ENCODE measurements at regions not wholly inside any gene's neighbourhood (a gene's known extent, or its start where the extent isn't known, plus 50 kb on each side); places are given as distances from the start of the nearest gene placed in this dataset.

DNA sequence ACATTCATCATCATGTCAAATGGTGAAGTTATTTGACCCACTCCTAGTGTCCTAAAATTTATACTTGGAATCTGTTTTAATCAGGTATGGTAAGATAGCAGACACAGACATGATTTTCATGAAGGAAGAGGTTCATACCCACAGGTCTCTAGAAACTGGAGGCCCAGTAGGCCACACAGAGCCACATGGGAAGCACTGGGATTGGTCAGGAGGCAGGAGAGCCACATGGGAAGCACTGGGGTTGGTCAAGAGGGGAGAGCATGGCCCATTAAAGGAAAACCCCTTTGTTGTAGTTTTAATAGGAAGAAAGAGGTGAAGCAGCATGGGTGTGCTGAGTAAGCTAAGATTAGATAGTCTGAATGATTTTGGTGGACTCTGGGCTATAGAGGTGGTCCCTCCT, 356.9 kb downstream of the MFSD1 start:
- TF ChIP-seq, protein P1, sequence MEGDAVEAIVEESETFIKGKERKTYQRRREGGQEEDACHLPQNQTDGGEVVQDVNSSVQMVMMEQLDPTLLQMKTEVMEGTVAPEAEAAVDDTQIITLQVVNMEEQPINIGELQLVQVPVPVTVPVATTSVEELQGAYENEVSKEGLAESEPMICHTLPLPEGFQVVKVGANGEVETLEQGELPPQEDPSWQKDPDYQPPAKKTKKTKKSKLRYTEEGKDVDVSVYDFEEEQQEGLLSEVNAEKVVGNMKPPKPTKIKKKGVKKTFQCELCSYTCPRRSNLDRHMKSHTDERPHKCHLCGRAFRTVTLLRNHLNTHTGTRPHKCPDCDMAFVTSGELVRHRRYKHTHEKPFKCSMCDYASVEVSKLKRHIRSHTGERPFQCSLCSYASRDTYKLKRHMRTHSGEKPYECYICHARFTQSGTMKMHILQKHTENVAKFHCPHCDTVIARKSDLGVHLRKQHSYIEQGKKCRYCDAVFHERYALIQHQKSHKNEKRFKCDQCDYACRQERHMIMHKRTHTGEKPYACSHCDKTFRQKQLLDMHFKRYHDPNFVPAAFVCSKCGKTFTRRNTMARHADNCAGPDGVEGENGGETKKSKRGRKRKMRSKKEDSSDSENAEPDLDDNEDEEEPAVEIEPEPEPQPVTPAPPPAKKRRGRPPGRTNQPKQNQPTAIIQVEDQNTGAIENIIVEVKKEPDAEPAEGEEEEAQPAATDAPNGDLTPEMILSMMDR (IDR thresholded peaks at IDR 0.05; ENCODE audit: insufficient read depth, low read length, severe bottlenecking): no peak
- Histone ChIP-seq H3K27me3 (ENCODE audit: control insufficient read depth, insufficient read depth, low read length) (no peaks in the 10 kb centered on the region), H3K36me3 (ENCODE audit: control insufficient read depth, insufficient read depth, low read length) (no peaks in the 10 kb centered on the region), H3K4me3 (ENCODE audit: low read depth, low read length) (no peak overlapping the region)
- FAIRE-seq: no peak
- DNase-seq (ENCODE audit: low read depth): no peak

DNA sequence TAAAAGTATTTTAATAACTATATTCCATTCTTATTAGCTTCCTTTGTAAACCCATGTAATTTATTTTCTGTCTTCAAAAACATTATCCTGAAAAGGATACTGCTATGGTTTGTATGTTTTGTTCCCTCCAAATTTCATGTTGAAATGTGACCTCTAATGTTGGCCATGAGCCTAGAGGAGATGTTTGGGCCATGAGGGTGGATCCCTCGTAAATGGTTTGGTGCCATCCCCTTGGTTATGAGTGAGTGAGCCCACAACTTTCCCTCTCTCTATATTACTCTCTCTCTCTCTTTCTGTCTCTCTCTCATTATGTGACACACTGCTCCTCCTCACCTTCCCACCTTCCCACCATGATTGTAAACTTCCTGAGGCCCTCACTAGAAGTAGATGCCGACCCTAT, 357.7 kb downstream of the MFSD1 start:
- H3K27me3 ChIP-seq (ENCODE audit: control insufficient read depth, insufficient read depth, low read length): no peaks in the 10 kb centered on the region
- H3K4me3 ChIP-seq (ENCODE audit: low read depth, low read length): no peak overlapping the region
- TF ChIP-seq, protein P1 (IDR thresholded peaks at IDR 0.05; ENCODE audit: insufficient read depth, low read length, severe bottlenecking): no peak
- FAIRE-seq (no peak), DNase-seq (ENCODE audit: low read depth) (no peak)
- no peaks in the 10 kb centered on the region for H3K36me3 ChIP-seq (ENCODE audit: control insufficient read depth, insufficient read depth, low read length)

DNA sequence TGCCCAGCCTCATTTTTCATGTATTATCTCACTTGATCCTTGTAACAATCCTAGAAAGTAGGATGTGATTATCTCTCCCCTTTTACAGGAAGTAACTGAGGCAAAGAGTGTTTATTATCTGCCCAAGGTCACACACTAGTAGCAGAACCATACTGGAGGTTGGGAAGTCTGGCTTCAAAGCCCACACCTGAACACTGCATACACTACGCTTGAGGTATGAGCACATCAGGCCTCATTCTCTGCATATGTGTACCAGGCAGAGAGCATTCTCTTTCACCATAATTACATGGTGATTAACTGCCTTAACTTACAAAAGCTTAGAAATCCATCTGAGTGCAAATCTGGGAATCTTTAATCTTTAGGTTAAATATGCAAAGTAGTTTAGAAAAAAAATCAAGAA, 361.8 kb downstream of the MFSD1 start:
- H3K36me3 ChIP-seq (ENCODE audit: control insufficient read depth, insufficient read depth, low read length): no peaks in the 10 kb centered on the region
- TF ChIP-seq, protein P1 (IDR thresholded peaks at IDR 0.05; ENCODE audit: insufficient read depth, low read length, severe bottlenecking): no peak
- FAIRE-seq (no peak), DNase-seq (ENCODE audit: low read depth) (peak; percentile 12)
- H3K27me3 ChIP-seq (ENCODE audit: control insufficient read depth, insufficient read depth, low read length): no peaks in the 10 kb centered on the region
- no peak overlapping the region for H3K4me3 ChIP-seq (ENCODE audit: low read depth, low read length)

DNA sequence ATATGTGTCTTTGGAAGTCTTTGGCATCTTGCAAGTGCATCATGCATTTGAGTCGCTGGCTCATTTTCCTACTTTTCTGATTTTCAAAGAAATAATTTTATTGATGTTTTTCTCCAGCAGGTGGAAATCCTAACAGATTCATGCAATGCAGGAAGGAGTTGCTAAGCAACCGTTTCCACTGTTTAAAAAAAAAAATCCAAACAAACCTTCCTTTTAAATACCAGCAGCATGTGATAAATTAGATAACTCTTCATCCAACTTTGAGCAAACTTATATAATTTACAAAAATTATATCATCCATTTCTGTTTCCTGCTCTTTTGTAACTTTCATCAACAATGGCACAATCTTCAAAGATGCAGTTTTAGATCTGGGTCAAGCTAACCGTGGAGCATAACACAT, 364.1 kb downstream of the MFSD1 start:
- FAIRE-seq (no peak), DNase-seq (ENCODE audit: low read depth) (no peak)
- no peaks in the 10 kb centered on the region for H3K27me3 ChIP-seq (ENCODE audit: control insufficient read depth, insufficient read depth, low read length)
- no peaks in the 10 kb centered on the region for H3K36me3 ChIP-seq (ENCODE audit: control insufficient read depth, insufficient read depth, low read length)
- no peak overlapping the region for H3K4me3 ChIP-seq (ENCODE audit: low read depth, low read length)
- TF ChIP-seq, protein P1 (IDR thresholded peaks at IDR 0.05; ENCODE audit: insufficient read depth, low read length, severe bottlenecking): no peak

DNA sequence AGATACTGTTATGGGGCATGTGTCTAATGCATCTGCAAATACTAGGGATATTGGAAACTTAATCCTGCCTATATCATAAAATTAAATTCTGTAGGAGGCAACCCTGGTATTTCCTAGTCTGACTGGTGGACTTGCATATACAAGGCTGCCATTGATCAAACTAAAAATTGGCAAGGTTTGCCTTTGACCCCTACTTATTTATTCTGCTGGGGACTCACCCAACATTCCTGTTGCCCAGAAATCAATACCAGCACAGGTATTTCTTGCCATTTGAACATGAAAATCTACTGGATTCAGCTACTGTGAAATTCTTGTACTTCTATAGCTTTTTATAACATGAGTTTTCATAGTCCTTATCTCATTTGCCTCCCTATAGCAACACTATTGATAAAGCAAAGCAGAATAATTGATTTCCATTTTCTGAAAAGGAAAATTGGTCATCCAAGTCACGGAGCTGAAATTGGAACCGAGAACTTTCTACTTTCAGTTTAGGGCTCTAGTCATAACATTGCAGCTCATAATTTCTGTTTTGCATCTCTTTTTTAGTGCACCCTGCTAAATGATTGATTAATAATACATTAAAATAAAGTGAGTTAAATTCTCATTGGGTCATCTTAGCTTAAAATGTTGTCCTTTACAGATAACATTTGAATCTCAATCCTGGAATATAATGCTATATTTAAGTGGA, 365.2 kb downstream of the MFSD1 start:
- H3K36me3 ChIP-seq (ENCODE audit: control insufficient read depth, insufficient read depth, low read length): no peaks in the 10 kb centered on the region
- TF ChIP-seq, protein P1 (IDR thresholded peaks at IDR 0.05; ENCODE audit: insufficient read depth, low read length, severe bottlenecking): no peak
- no peak for DNase-seq (ENCODE audit: low read depth)
- no peak for FAIRE-seq
- no peaks in the 10 kb centered on the region for H3K27me3 ChIP-seq (ENCODE audit: control insufficient read depth, insufficient read depth, low read length)
- no peak overlapping the region for H3K4me3 ChIP-seq (ENCODE audit: low read depth, low read length)

DNA sequence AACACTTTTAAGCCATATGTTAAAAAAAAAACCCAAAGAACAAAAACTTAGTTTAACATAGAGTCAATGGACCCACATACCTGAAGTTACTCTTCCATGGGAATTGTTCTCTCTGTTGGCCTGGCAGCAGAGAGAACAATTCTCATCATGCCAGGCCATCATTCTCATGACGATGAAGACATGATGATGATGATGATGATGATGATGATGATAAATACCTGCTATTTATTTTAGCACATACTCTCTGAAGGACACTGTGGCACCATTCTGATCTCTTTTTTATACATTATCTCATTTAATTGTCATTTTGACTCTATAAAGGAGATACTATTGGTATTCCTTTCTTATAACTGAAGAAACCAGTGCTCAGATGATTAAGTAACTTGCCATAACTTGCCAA, 366.9 kb downstream of the MFSD1 start:
- no peak for FAIRE-seq
- peak; percentile 57 for DNase-seq (ENCODE audit: low read depth)

More for the DNA sequence above, 366.9 kb downstream of the MFSD1 start:
- Histone ChIP-seq H3K4me3 (ENCODE audit: low read depth, low read length) (no peak overlapping the region), H3K27me3 (ENCODE audit: control insufficient read depth, insufficient read depth, low read length) (no peaks in the 10 kb centered on the region), H3K36me3 (ENCODE audit: control insufficient read depth, insufficient read depth, low read length) (no peaks in the 10 kb centered on the region)
- TF ChIP-seq, protein P1 (IDR thresholded peaks at IDR 0.05; ENCODE audit: insufficient read depth, low read length, severe bottlenecking): no peak

Measured in bronchial epithelial cell (primary cell).